GM12878 (cell line): ENCODE measurements at regions not wholly inside any gene's neighbourhood (a gene's known extent, or its start where the extent isn't known, plus 50 kb on each side); places are given as distances from the start of the nearest gene placed in this dataset.

Source experiments
- ATAC-seq: fragments of 200-7000 bp; cut with Tn5 transposase; 3 replicates; pipeline ENCODE4 v1.9.1; 2020; ENCODE audit warnings: mild to moderate bottlenecking, moderate library complexity
- BruUV-seq: library from RNA; stranded (reverse); fragments of 400-500 nt; replicated peaks from 2 replicates; lab custom pipeline; 2021; lab: Mats Ljungman, UMichigan
- CTCF ChIA-PET: fragments of 300-600 bp; sonication (Branson Sonifier 250); formaldehyde crosslinking; extraction: SDS; loops from one replicate; lab custom pipeline; 2021; ENCODE audit warnings: inconsistent platforms; lab: Yijun Ruan, JAX
- POLR2A ChIA-PET: fragments of 350-600 bp; formaldehyde crosslinking; extraction: SDS; loops from one replicate; lab custom pipeline; 2021; ENCODE audit warnings: inconsistent platforms; lab: Charles Lee
- RAD21 ChIA-PET: fragments of 300-600 bp; sonication (Branson Sonifier 250); formaldehyde crosslinking; loops from one replicate; lab custom pipeline; 2023; ENCODE audit warnings: antibody characterized with exemption; ENCODE audit not compliant: unreplicated experiment; lab: Charles Lee
- SMC1A ChIA-PET: fragments of 300-600 bp; sonication (Branson Sonifier 250); formaldehyde crosslinking; loops from one replicate; lab custom pipeline; 2023; ENCODE audit not compliant: unreplicated experiment, uncharacterized antibody; lab: Charles Lee
- DNase-seq: peaks from one replicate; pipeline ENCODE4 v3.0.0-alpha.2; 2011; ENCODE audit warnings: low read depth, low spot score
- FAIRE-seq: peaks from 3 replicates; lab custom pipeline; 2011; peaks lifted over from hg19 to GRCh38; lab: Jason Lieb, UNC
- H2AFZ ChIP-seq: 2 replicates; pipeline ENCODE4 v1.6.0; 2011; ENCODE audit warnings: low read depth, low read length, control low read depth; ENCODE audit not compliant: control insufficient read depth
- H3K27ac ChIP-seq: 2 replicates; pipeline ENCODE4 v1.5.1; 2011; ENCODE audit warnings: control low read depth; ENCODE audit not compliant: control insufficient read depth, insufficient read depth
- H3K27me3 ChIP-seq, 2 experiments: replicated peaks in 1 of 2; 2 replicates each; pipeline versions ENCODE4 v1.6.0 to v1.6.1; 2011; ENCODE audit warnings: low read length in 1 of 2; ENCODE audit not compliant: control insufficient read depth in 2 of 2, insufficient read depth in 2 of 2
- H3K36me3 ChIP-seq, 2 experiments: 2 replicates each; pipeline ENCODE4 v1.5.1; 2011; ENCODE audit warnings: low read length in 1 of 2; ENCODE audit not compliant: control insufficient read depth in 2 of 2, insufficient read depth in 2 of 2
- H3K4me1 ChIP-seq: 2 replicates; pipeline ENCODE4 v1.6.1; 2011; ENCODE audit warnings: mild to moderate bottlenecking, low read length, moderate library complexity, mixed read lengths; ENCODE audit not compliant: control insufficient read depth, insufficient read depth
- H3K4me2 ChIP-seq: 2 replicates; pipeline ENCODE4 v1.6.0; 2011; ENCODE audit warnings: control low read depth; ENCODE audit not compliant: control insufficient read depth, insufficient read depth
- H3K4me3 ChIP-seq: fragments of 200-600 bp; sonication (generic); 2 replicates; pipeline ENCODE4 v1.5.1; 2016
- H3K79me2 ChIP-seq: 2 replicates; pipeline ENCODE4 v1.6.0; 2011; ENCODE audit warnings: low read length; ENCODE audit not compliant: control insufficient read depth, insufficient read depth
- H3K9ac ChIP-seq: 2 replicates; pipeline ENCODE4 v1.8.0; 2011; ENCODE audit warnings: low read length, control low read depth, mixed read lengths; ENCODE audit not compliant: control insufficient read depth, insufficient read depth
- H3K9me3 ChIP-seq: replicated peaks from 3 replicates; pipeline ENCODE4 v1.5.1; 2011; ENCODE audit warnings: mild to moderate bottlenecking, low read length; ENCODE audit not compliant: control insufficient read depth, insufficient read depth
- H4K20me1 ChIP-seq: 2 replicates; pipeline ENCODE4 v1.6.0; 2011; ENCODE audit not compliant: control insufficient read depth, insufficient read depth
- CREB1 ChIP-seq: IDR thresholded peaks from 2 replicates; pipeline ENCODE4 v1.6.1; 2012; ENCODE audit warnings: low read depth, mild to moderate bottlenecking, inconsistent platforms
- DPF2 ChIP-seq: fragments of 450-650 bp; IDR thresholded peaks from 2 replicates; pipeline ENCODE4 v1.6.1; 2017; ENCODE audit warnings: mild to moderate bottlenecking
- EZH2 ChIP-seq: IDR thresholded peaks from 2 replicates; pipeline ENCODE4 v1.6.1; 2012; ENCODE audit warnings: low read depth, mild to moderate bottlenecking, control low read depth, inconsistent platforms, low read length, borderline replicate concordance; ENCODE audit not compliant: control insufficient read depth
- IKZF1 ChIP-seq: fragments of 450-650 bp; conservative IDR thresholded peaks from 2 replicates; pipeline ENCODE4 v1.6.1; 2017; ENCODE audit warnings: antibody characterized with exemption, mild to moderate bottlenecking
- IRF3 ChIP-seq: fragments of 450-650 bp; IDR thresholded peaks from 2 replicates; pipeline ENCODE4 v1.6.1; 2014; ENCODE audit warnings: mild to moderate bottlenecking
- SIN3A ChIP-seq: IDR thresholded peaks from 2 replicates; pipeline ENCODE4 v1.6.1; 2012; ENCODE audit warnings: low read depth, low read length, improper control_type of control experiment
- STAT1 ChIP-seq: fragments of 450-650 bp; conservative IDR thresholded peaks from 2 replicates; pipeline ENCODE4 v1.6.1; 2014; ENCODE audit warnings: antibody characterized with exemption, mild to moderate bottlenecking
- WRNIP1 ChIP-seq: IDR thresholded peaks from 2 replicates; pipeline ENCODE4 v1.6.1; 2011; ENCODE audit warnings: low read depth, low read length, improper control_type of control experiment, borderline replicate concordance
- WGBS: methylation state at CpG from one replicate; pipeline ENCODE4 v1.1.6; 2016; ENCODE audit warnings: low lambda C conversion rate; ENCODE audit not compliant: insufficient replicate concordance, insufficient coverage; ENCODE audit errors: missing lambda C conversion rate; 5-methylcytosine and 5-hydroxymethylcytosine counted together
- in situ Hi-C: fragments of 300-500 bp; cut with MboI; formaldehyde crosslinking; loops from 9 replicates; pipeline ENCODE4 v1.14.3; 2018; ENCODE audit warnings: mixed read lengths
- intact Hi-C: fragments of 100-400 bp; cut with micrococcal nuclease; formaldehyde crosslinking; loops from one replicate; pipeline ENCODE4 v1.14.2; 2022; ENCODE audit not compliant: unreplicated experiment

GRCh38 chr4:14850455-14851097 is 151.7 kb upstream of the CPEB2 start:
- Histone ChIP-seq H3K4me3 (no peak overlapping the region), H3K36me3 (no peaks in the 10 kb centered on the region), H3K27me3 (no peaks in the 10 kb centered on the region), H4K20me1 (no peaks in the 10 kb centered on the region), H2AFZ (no peak overlapping the region), H3K27ac (no peak overlapping the region), H3K9ac (no peak overlapping the region), H3K4me1 (peaks cover 6% of the 10 kb centered on the region), H3K4me2 (no peak overlapping the region), H3K9me3 (peaks cover 5% of the 10 kb centered on the region; the same call in 2 of the 3 replicates), H3K79me2 (no peaks in the 10 kb centered on the region)
- no TSS peak for BruUV-seq
- 35% methylated on average over 1 of the region's 1 CpG for WGBS
- no peak for FAIRE-seq
- intact Hi-C loops, result no loop called here
- ChIA-PET CTCF (interaction anchor here (1.3 kb wide), 1 partner anchor 15 kb away, joined by 4 read pairs; no protein-coding TSS in a partner anchor), SMC1A (interaction anchor here (0.8 kb wide), 1 partner anchor 62 kb away, joined by 3 read pairs; no protein-coding TSS in a partner anchor), RAD21 (no interaction called here), POLR2A (no interaction called here)
- in situ Hi-C loops, result no loop called here
- no peak for TF ChIP-seq DPF2
- DNase-seq, result no peak
- no peak for ATAC-seq

- BruUV-seq, result no TSS peak
- no peak for ATAC-seq
- TF ChIP-seq SIN3A (no peak), CREB1 (no peak), IKZF1 (no peak), IRF3 (no peak), WRNIP1 (no peak), EZH2 (no peak), STAT1 (no peak)
- H2AFZ ChIP-seq, result no peak overlapping the region
- WGBS, result 95% methylated on average over 2 of the region's 2 CpGs
- H3K4me1 ChIP-seq, result peaks cover 20% of the 10 kb centered on the region
- H3K4me2 ChIP-seq, result no peak overlapping the region
- CTCF ChIA-PET, result interaction anchor here (0.6 kb wide), 1 partner anchor 22 kb away, joined by 3 read pairs; no protein-coding TSS in a partner anchor
- H3K36me3 ChIP-seq, result no peaks in the 10 kb centered on the region
- no peak overlapping the region for H3K4me3 ChIP-seq
- H3K9ac ChIP-seq, result no peak overlapping the region
- in situ Hi-C loops, result no loop called here
- intact Hi-C loops, result no loop called here
- FAIRE-seq, result no peak
- POLR2A ChIA-PET, result no interaction called here
- RAD21 ChIA-PET, result no interaction called here
- no peaks in the 10 kb centered on the region for H3K79me2 ChIP-seq
- DNase-seq, result no peak
- H3K9me3 ChIP-seq, result peaks cover 7% of the 10 kb centered on the region; the same call in 2 of the 3 replicates
- SMC1A ChIA-PET, result no interaction called here
- H3K27ac ChIP-seq, result no peak overlapping the region
- H4K20me1 ChIP-seq, result no peaks in the 10 kb centered on the region
- H3K27me3 ChIP-seq, result no peaks in the 10 kb centered on the region
These were observed 148.9 kb upstream of the CPEB2 start for GRCh38 chr4:14853176-14853943.
